ENCODE measurements at regions not wholly inside any gene's neighbourhood (a gene's known extent, or its start where the extent isn't known, plus 50 kb on each side); places are given as distances from the start of the nearest gene placed in this dataset.
"Not testable (repeated sequence)": the region's sequence is repeated elsewhere in the genome, so short reads cannot be mapped to it uniquely, and the experiment has no call there.

DNA sequence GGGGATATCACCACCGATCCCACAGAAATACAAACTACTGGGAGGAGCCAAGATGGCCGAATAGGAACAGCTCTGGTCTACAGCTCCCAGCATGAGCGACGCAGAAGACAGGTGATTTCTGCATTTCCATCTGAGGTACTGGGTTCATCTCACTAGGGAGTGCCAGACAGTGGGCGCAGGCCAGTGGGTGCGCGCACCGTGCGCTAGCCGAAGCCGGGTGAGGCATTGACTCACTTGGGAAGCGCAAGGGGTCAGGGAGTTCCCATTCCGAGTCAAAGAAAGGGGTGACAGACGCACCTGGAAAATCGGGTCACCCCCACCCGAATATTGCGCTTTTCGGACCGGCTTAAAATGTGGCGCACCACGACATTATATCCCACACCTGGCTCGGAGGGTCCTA is 261.2 kb downstream of the RMST start:
- TF ChIP-seq, protein P1, sequence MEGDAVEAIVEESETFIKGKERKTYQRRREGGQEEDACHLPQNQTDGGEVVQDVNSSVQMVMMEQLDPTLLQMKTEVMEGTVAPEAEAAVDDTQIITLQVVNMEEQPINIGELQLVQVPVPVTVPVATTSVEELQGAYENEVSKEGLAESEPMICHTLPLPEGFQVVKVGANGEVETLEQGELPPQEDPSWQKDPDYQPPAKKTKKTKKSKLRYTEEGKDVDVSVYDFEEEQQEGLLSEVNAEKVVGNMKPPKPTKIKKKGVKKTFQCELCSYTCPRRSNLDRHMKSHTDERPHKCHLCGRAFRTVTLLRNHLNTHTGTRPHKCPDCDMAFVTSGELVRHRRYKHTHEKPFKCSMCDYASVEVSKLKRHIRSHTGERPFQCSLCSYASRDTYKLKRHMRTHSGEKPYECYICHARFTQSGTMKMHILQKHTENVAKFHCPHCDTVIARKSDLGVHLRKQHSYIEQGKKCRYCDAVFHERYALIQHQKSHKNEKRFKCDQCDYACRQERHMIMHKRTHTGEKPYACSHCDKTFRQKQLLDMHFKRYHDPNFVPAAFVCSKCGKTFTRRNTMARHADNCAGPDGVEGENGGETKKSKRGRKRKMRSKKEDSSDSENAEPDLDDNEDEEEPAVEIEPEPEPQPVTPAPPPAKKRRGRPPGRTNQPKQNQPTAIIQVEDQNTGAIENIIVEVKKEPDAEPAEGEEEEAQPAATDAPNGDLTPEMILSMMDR (conservative IDR thresholded peaks at IDR 0.05 in 1 of 2, IDR thresholded peaks at IDR 0.05 in 1 of 2; ENCODE audit: extremely low read depth in 1 of 2, insufficient read depth in 1 of 2, low read depth in 1 of 2, low read length in 2 of 2): not testable (repeated sequence)
- TF ChIP-seq EZH2 (IDR thresholded peaks at IDR 0.05; ENCODE audit: borderline replicate concordance, low read length): not testable (repeated sequence)
